Panc1 (cell line): ENCODE measurements at regions not wholly inside any gene's neighbourhood (a gene's known extent, or its start where the extent isn't known, plus 50 kb on each side); places are given as distances from the start of the nearest gene placed in this dataset.
"Not testable (repeated sequence)": the region's sequence is repeated elsewhere in the genome, so short reads cannot be mapped to it uniquely, and the experiment has no call there.

ENCODE experiments used
- ATAC-seq: fragments of 200-7000 bp; cut with Tn5 transposase; 2 replicates; pipeline ENCODE4 v1.9.1; 2020; ENCODE audit warnings: mild to moderate bottlenecking, moderate library complexity
- BruUV-seq: library from RNA; stranded (reverse); fragments of 400-500 nt; replicated peaks from 2 replicates; lab custom pipeline; 2021; lab: Mats Ljungman, UMichigan
- CTCF ChIA-PET: fragments of 300-600 bp; sonication (Branson Sonifier 250); formaldehyde crosslinking; loops from one replicate; lab custom pipeline; 2022; ENCODE audit warnings: antibody characterized with exemption; lab: Charles Lee
- POLR2A ChIA-PET: fragments of 300-600 bp; sonication (Branson Sonifier 250); formaldehyde crosslinking; loops from one replicate; lab custom pipeline; 2022; ENCODE audit warnings: antibody characterized with exemption; lab: Charles Lee
- DNase-seq: peaks from one replicate; pipeline ENCODE4 v3.0.0-alpha.2; 2010; ENCODE audit warnings: low read depth, low spot score
- H3K27ac ChIP-seq: 2 replicates; pipeline ENCODE4 v1.5.1; 2011; ENCODE audit warnings: mild to moderate bottlenecking, low read length, inconsistent platforms
- H3K27me3 ChIP-seq: fragments of 200-500 bp; sonication (Bioruptor generic); 2 replicates; pipeline ENCODE4 v1.6.0; 2014; ENCODE audit warnings: low read length, inconsistent platforms; ENCODE audit not compliant: control insufficient read depth, insufficient read depth
- H3K36me3 ChIP-seq: fragments of 200-500 bp; sonication (Bioruptor generic); 2 replicates; pipeline ENCODE4 v1.5.1; 2014; ENCODE audit warnings: inconsistent platforms, mild to moderate bottlenecking, low read length, moderate library complexity; ENCODE audit not compliant: control insufficient read depth, insufficient read depth
- H3K4me1 ChIP-seq: 2 replicates; pipeline ENCODE4 v1.5.1; 2011; ENCODE audit warnings: inconsistent platforms, mild to moderate bottlenecking, low read length, moderate library complexity; ENCODE audit not compliant: control insufficient read depth, insufficient read depth
- H3K4me3 ChIP-seq, 2 experiments: 2 replicates each; pipeline ENCODE4 v1.5.1; 2011 to 2012; ENCODE audit warnings: low read depth in 2 of 2, low read length in 2 of 2, mild to moderate bottlenecking in 2 of 2, inconsistent platforms in 1 of 2, moderate library complexity in 1 of 2
- H3K9me3 ChIP-seq: fragments of 200-500 bp; sonication (Bioruptor generic); 2 replicates; pipeline ENCODE4 v1.5.1; 2014; ENCODE audit warnings: low read depth, mild to moderate bottlenecking, inconsistent platforms, low read length, moderate library complexity; ENCODE audit not compliant: control insufficient read depth, insufficient read depth
- CTCF ChIP-seq: fragments of 450-650 bp; IDR thresholded peaks from 2 replicates; pipeline ENCODE4 v1.5.1; 2017; ENCODE audit warnings: mild to moderate bottlenecking
- POLR2AphosphoS5 ChIP-seq: IDR thresholded peaks from 2 replicates; pipeline ENCODE4 v1.6.1; 2012; ENCODE audit warnings: mild to moderate bottlenecking, low read depth, low read length, moderate library complexity
- REST ChIP-seq, 2 experiments: IDR thresholded peaks; 2 replicates each; pipeline ENCODE4 v1.6.1; 2011 to 2012; ENCODE audit warnings: low read depth in 2 of 2, control low read depth in 1 of 2, low read length in 1 of 2, mild to moderate bottlenecking in 1 of 2, moderate library complexity in 1 of 2; ENCODE audit not compliant: insufficient read depth in 1 of 2
- SIN3A ChIP-seq: IDR thresholded peaks from 2 replicates; pipeline ENCODE4 v1.6.1; 2012; ENCODE audit warnings: low read depth, mild to moderate bottlenecking, low read length, moderate library complexity, borderline replicate concordance; ENCODE audit not compliant: insufficient read depth
- TCF7L2 ChIP-seq: IDR thresholded peaks from 2 replicates; pipeline ENCODE4 v1.6.1; 2011; ENCODE audit warnings: mild to moderate bottlenecking, low read depth, low read length, inconsistent platforms
- in situ Hi-C: cut with HindIII; loops from 2 replicates; pipeline ENCODE4 v1.10.0; 2016; ENCODE audit warnings: low sequenced_read_pairs, low pct_unique_long_range_greater_than_20kb
- intact Hi-C: fragments of 100-400 bp; cut with micrococcal nuclease; formaldehyde crosslinking; loops from one replicate; pipeline ENCODE4 v1.10.0; 2022; ENCODE audit not compliant: unreplicated experiment

- Histone ChIP-seq H3K36me3 (no peaks in the 10 kb centered on the region), H3K4me1 (no peaks in the 10 kb centered on the region), H3K4me3 (no peak overlapping the region), H3K27me3 (no peaks in the 10 kb centered on the region), H3K9me3 (no peaks in the 10 kb centered on the region), H3K27ac (no peak overlapping the region)
- ChIA-PET CTCF (no interaction called here), POLR2A (no interaction called here)
- DNase-seq (no peak), ATAC-seq (no peak)
- intact Hi-C loops, result no loop called here
- in situ Hi-C loops, result no loop called here
- no peak for TF ChIP-seq REST (IDR thresholded peaks at IDR 0.05; ENCODE audit: insufficient read depth in 1 of 2, low read depth in 2 of 2, low read length in 1 of 2)
- BruUV-seq, result no TSS peak
Observed at GRCh38 chr7:94154858-94155257, 150.7 kb upstream of the BET1 start.

- H3K9me3 ChIP-seq, intact Hi-C loops, ATAC-seq, POLR2A ChIA-PET, DNase-seq, in situ Hi-C loops, H3K27ac ChIP-seq, H3K4me1 ChIP-seq, BruUV-seq, H3K27me3 ChIP-seq, CTCF ChIA-PET, H3K4me3 ChIP-seq, H3K36me3 ChIP-seq: not testable (repeated sequence)
Observed at GRCh38 chr7:94157659-94158306, 153.6 kb upstream of the BET1 start.

GRCh38 chr7:94160719-94161435 is 156.7 kb upstream of the BET1 start:
- Histone ChIP-seq H3K9me3 (no peaks in the 10 kb centered on the region), H3K4me3 (no peak overlapping the region), H3K4me1 (no peaks in the 10 kb centered on the region), H3K27ac (no peak overlapping the region), H3K27me3 (no peaks in the 10 kb centered on the region), H3K36me3 (no peaks in the 10 kb centered on the region)
- BruUV-seq, result no TSS peak
- intact Hi-C loops (no loop called here), in situ Hi-C loops (no loop called here)
- ChIA-PET CTCF (no interaction called here), POLR2A (interaction anchor here (0.6 kb wide), 1 partner anchor 94 kb away, joined by 4 read pairs; no protein-coding TSS in a partner anchor)
- no peak for ATAC-seq
- TF ChIP-seq CTCF (no peak), TCF7L2 (no peak), POLR2AphosphoS5 (no peak), REST (IDR thresholded peaks at IDR 0.05; ENCODE audit: insufficient read depth in 1 of 2, low read depth in 2 of 2, low read length in 1 of 2) (no peak), SIN3A (no peak)
- no peak for DNase-seq
